ENCODE measurements at regions not wholly inside any gene's neighbourhood (a gene's known extent, or its start where the extent isn't known, plus 50 kb on each side); places are given as distances from the start of the nearest gene placed in this dataset.

GRCh38 chr1:58367217-58367616 lies 179.3 kb downstream of the OMA1 start:
- DNase-seq: no peak

GRCh38 chr1:58365328-58365727 lies 181.2 kb downstream of the OMA1 start:
- DNase-seq: no peak

- DNase-seq: no peak
These were observed 182.9 kb downstream of the OMA1 start for GRCh38 chr1:58363585-58363984.

- DNase-seq: no peak
These were observed 185.4 kb downstream of the OMA1 start for GRCh38 chr1:58361134-58361533.

- DNase-seq: no peak
These were observed 188.2 kb downstream of the OMA1 start for GRCh38 chr1:58358346-58358745.

- no peak for DNase-seq
These were observed 190.1 kb downstream of the OMA1 start for GRCh38 chr1:58356402-58356801.

- no peak for DNase-seq
These were observed 193.4 kb downstream of the OMA1 start for GRCh38 chr1:58353168-58353567.

- no peak for DNase-seq
These were observed 193.9 kb downstream of the OMA1 start for GRCh38 chr1:58352476-58353092.

GRCh38 chr1:58346036-58346355 lies 200.5 kb downstream of the OMA1 start:
- DNase-seq: no peak

- DNase-seq: no peak
These were observed 201.1 kb downstream of the OMA1 start for GRCh38 chr1:58345215-58346035.

GRCh38 chr1:58340185-58340584 lies 206.3 kb downstream of the OMA1 start:
- DNase-seq: no peak

GRCh38 chr1:58338081-58338480 lies 208.4 kb downstream of the OMA1 start:
- DNase-seq: no peak

- DNase-seq: no peak
These were observed 213.0 kb downstream of the OMA1 start for GRCh38 chr1:58333511-58333910.

- DNase-seq: no peak
These were observed 215.4 kb downstream of the OMA1 start for GRCh38 chr1:58331156-58331555.

GRCh38 chr1:58325866-58326265 lies 220.7 kb downstream of the OMA1 start:
- DNase-seq: no peak

GRCh38 chr1:58324558-58324957 lies 222.0 kb downstream of the OMA1 start:
- DNase-seq: no peak

GRCh38 chr1:58318157-58319005 lies 228.1 kb downstream of the OMA1 start:
- DNase-seq: no peak

- DNase-seq: no peak
These were observed 228.8 kb downstream of the OMA1 start for GRCh38 chr1:58317694-58318093.

- no peak for DNase-seq
These were observed 229.4 kb downstream of the OMA1 start for GRCh38 chr1:58317086-58317485.

GRCh38 chr1:58316141-58316540 lies 230.4 kb downstream of the OMA1 start:
- DNase-seq: no peak

- no peak for DNase-seq
These were observed 233.5 kb downstream of the OMA1 start for GRCh38 chr1:58312971-58313563.

GRCh38 chr1:58312461-58312860 lies 234.1 kb downstream of the OMA1 start:
- no peak for DNase-seq

- no peak for DNase-seq
These were observed 235.6 kb downstream of the OMA1 start for GRCh38 chr1:58310881-58311280.
